Keratinocyte (primary cell): ENCODE measurements at regions not wholly inside any gene's neighbourhood (a gene's known extent, or its start where the extent isn't known, plus 50 kb on each side); places are given as distances from the start of the nearest gene placed in this dataset.

Experiments used
- DNase-seq: peaks from one replicate; pipeline ENCODE4 v3.0.0-alpha.2; 2011; ENCODE audit warnings: low read depth, missing footprints, low spot score
- FAIRE-seq: peaks from 2 replicates; lab custom pipeline; 2011; peaks lifted over from hg19 to GRCh38; lab: Jason Lieb, UNC
- H2AFZ ChIP-seq: 2 replicates; pipeline ENCODE4 v1.6.0; 2012; ENCODE audit warnings: low read length, control low read depth, inconsistent platforms; ENCODE audit not compliant: control insufficient read depth
- H3K27ac ChIP-seq: 2 replicates; pipeline ENCODE4 v1.5.1; 2011; ENCODE audit warnings: low read length; ENCODE audit not compliant: control insufficient read depth, insufficient read depth
- H3K27me3 ChIP-seq: 3 replicates; pipeline ENCODE4 v1.6.0; 2011; ENCODE audit warnings: low read length; ENCODE audit not compliant: control insufficient read depth, insufficient read depth; ENCODE audit errors: extremely low read depth
- H3K36me3 ChIP-seq, 2 experiments: 2 replicates in 1 of 2; 3 replicates in 1 of 2; pipeline ENCODE4 v1.5.1; 2011; ENCODE audit warnings: low read length in 2 of 2, mild to moderate bottlenecking in 1 of 2; ENCODE audit not compliant: control insufficient read depth in 2 of 2, insufficient read depth in 2 of 2; ENCODE audit errors: extremely low read depth in 1 of 2
- H3K4me1 ChIP-seq: 3 replicates; pipeline ENCODE4 v1.5.1; 2011; ENCODE audit warnings: low read length; ENCODE audit not compliant: control insufficient read depth, insufficient read depth; ENCODE audit errors: extremely low read depth
- H3K4me2 ChIP-seq: 3 replicates; pipeline ENCODE4 v1.6.0; 2011; ENCODE audit warnings: low read depth, low read length; ENCODE audit not compliant: control insufficient read depth, insufficient read depth; ENCODE audit errors: extremely low read depth
- H3K4me3 ChIP-seq, 3 experiments: fragments of 200-600 bp in 1 of 3; sonication (generic) in 1 of 3; 2 replicates in 2 of 3; 3 replicates in 1 of 3; pipeline ENCODE4 v1.5.1; 2011 to 2016; ENCODE audit warnings: low read length in 3 of 3, mild to moderate bottlenecking in 3 of 3, control low read depth in 2 of 3, inconsistent platforms in 1 of 3, low read depth in 1 of 3, mixed read lengths in 1 of 3, mixed run types in 1 of 3, moderate library complexity in 1 of 3; ENCODE audit not compliant: control insufficient read depth in 2 of 3, insufficient read depth in 2 of 3; ENCODE audit errors: extremely low read depth in 1 of 3
- H3K79me2 ChIP-seq: 2 replicates; pipeline ENCODE4 v1.6.0; 2012; ENCODE audit warnings: low read length; ENCODE audit not compliant: control insufficient read depth, insufficient read depth
- H3K9ac ChIP-seq: 3 replicates; pipeline ENCODE4 v1.6.0; 2011; ENCODE audit warnings: low read length; ENCODE audit not compliant: control insufficient read depth, insufficient read depth; ENCODE audit errors: extremely low read depth
- H3K9me1 ChIP-seq: 3 replicates; pipeline ENCODE4 v1.6.0; 2011; ENCODE audit warnings: low read length; ENCODE audit not compliant: control insufficient read depth, insufficient read depth; ENCODE audit errors: extremely low read depth
- H3K9me3 ChIP-seq: 2 replicates; pipeline ENCODE4 v1.5.1; 2012; ENCODE audit warnings: low read depth, low read length; ENCODE audit not compliant: control insufficient read depth
- H4K20me1 ChIP-seq: 3 replicates; pipeline ENCODE4 v1.6.0; 2011; ENCODE audit warnings: low read length; ENCODE audit not compliant: control insufficient read depth, insufficient read depth; ENCODE audit errors: extremely low read depth
- CTCF ChIP-seq, 3 experiments: IDR thresholded peaks in 1 of 3; conservative IDR thresholded peaks in 1 of 3; optimal IDR thresholded peaks in 1 of 3; 2 replicates in 2 of 3; 3 replicates in 1 of 3; pipeline versions ENCODE3 to v1.5.1; 2011; ENCODE audit warnings: low read length in 3 of 3, mild to moderate bottlenecking in 3 of 3, moderate library complexity in 2 of 3, control low read depth in 1 of 3, inconsistent platforms in 1 of 3; ENCODE audit not compliant: insufficient read depth in 2 of 3; ENCODE audit errors: extremely low read depth in 1 of 3
- EZH2 ChIP-seq: IDR thresholded peaks from one replicate; pipeline ENCODE4 v1.6.1; 2012; ENCODE audit warnings: inconsistent platforms, mild to moderate bottlenecking, low read length, moderate library complexity
- dilution Hi-C: fragments of 300-500 bp; cut with MboI; formaldehyde crosslinking; loops from one replicate; pipeline ENCODE4 v1.7.0; 2020; ENCODE audit warnings: low sequenced_read_pairs; ENCODE audit not compliant: extremely low pct_ligation_motif_present

- FAIRE-seq (no peak), DNase-seq (no peak)
- Histone ChIP-seq H3K9ac (no peak overlapping the region), H3K27ac (no peak overlapping the region), H3K4me2 (no peak overlapping the region), H3K4me1 (no peaks in the 10 kb centered on the region), H3K79me2 (no peaks in the 10 kb centered on the region), H2AFZ (no peak overlapping the region), H3K36me3 (no peaks in the 10 kb centered on the region), H3K9me3 (no peaks in the 10 kb centered on the region), H4K20me1 (no peaks in the 10 kb centered on the region), H3K27me3 (no peaks in the 10 kb centered on the region), H3K4me3 (no peak overlapping the region), H3K9me1 (no peaks in the 10 kb centered on the region)
- dilution Hi-C loops, result no loop called here
- TF ChIP-seq CTCF (optimal IDR thresholded peaks at IDR 0.05 in 1 of 3, IDR thresholded peaks at IDR 0.05 in 1 of 3, conservative IDR thresholded peaks at IDR 0.05 in 1 of 3; ENCODE audit: extremely low read depth in 1 of 3, insufficient read depth in 2 of 3, low read length in 3 of 3) (no peak), EZH2 (no peak)
Measured at GRCh38 chr1:5780324-5780716, 211.9 kb downstream of the NPHP4 start.

- H3K27ac ChIP-seq, result no peak overlapping the region
- H3K9ac ChIP-seq, result no peak overlapping the region
- TF ChIP-seq CTCF (optimal IDR thresholded peaks at IDR 0.05 in 1 of 3, IDR thresholded peaks at IDR 0.05 in 1 of 3, conservative IDR thresholded peaks at IDR 0.05 in 1 of 3; ENCODE audit: extremely low read depth in 1 of 3, insufficient read depth in 2 of 3, low read length in 3 of 3), result no peak
- no peak for TF ChIP-seq EZH2
- H3K27me3 ChIP-seq, result no peaks in the 10 kb centered on the region
- H3K4me3 ChIP-seq, result no peak overlapping the region
- H3K4me2 ChIP-seq, result no peak overlapping the region
- dilution Hi-C loops, result no loop called here
- H3K9me1 ChIP-seq, result no peaks in the 10 kb centered on the region
- no peaks in the 10 kb centered on the region for H3K36me3 ChIP-seq
- DNase-seq (peak; percentile 1), FAIRE-seq (no peak)
- H3K9me3 ChIP-seq, result no peaks in the 10 kb centered on the region
- H3K79me2 ChIP-seq, result no peaks in the 10 kb centered on the region
- no peak overlapping the region for H2AFZ ChIP-seq
- no peaks in the 10 kb centered on the region for H4K20me1 ChIP-seq
- no peaks in the 10 kb centered on the region for H3K4me1 ChIP-seq
Measured at GRCh38 chr1:5779608-5780323, 212.5 kb downstream of the NPHP4 start.
